Left cardiac atrium (tissue), 4 donors: ENCODE measurements at regions not wholly inside any gene's neighbourhood (a gene's known extent, or its start where the extent isn't known, plus 50 kb on each side); places are given as distances from the start of the nearest gene placed in this dataset.

Experiments used
- ATAC-seq, 2 donors: fragments of 200-7000 bp; cut with Tn5 transposase; one replicate each; pipeline ENCODE4 v1.9.1; 2020; ENCODE audit warnings: mild to moderate bottlenecking in 2 of 2, moderate library complexity in 2 of 2
- DNase-seq: peaks from one replicate; pipeline ENCODE4 v3.0.0-alpha.2; 2020
- intact Hi-C, 2 donors: fragments of 100-400 bp; cut with DNase I; formaldehyde crosslinking; loops; one replicate each; pipeline versions ENCODE4 v1.14.1 to v1.15.1; 2022 to 2023
- donor health status: DM: no; HTN: yes; CAD: no.
- donor health status: DM: no; HTN: yes; CAD: no; lungs with severe emphysema.
- donor health status: DM: yes; HTN: yes; CAD: no.
- donor health status: Dilated cardiomyopathy.

GRCh38 chr12:92337128-92337527, 191.5 kb upstream of the BTG1 start:
- intact Hi-C loops: no loop called here
- no peak for DNase-seq
- no peak for ATAC-seq

GRCh38 chr12:92336641-92337040, 191.0 kb upstream of the BTG1 start:
- ATAC-seq (no peak), DNase-seq (no peak)
- intact Hi-C loops: no loop called here

GRCh38 chr12:92335831-92336230, 190.2 kb upstream of the BTG1 start:
- DNase-seq (no peak), ATAC-seq (no peak)
- intact Hi-C loops: no loop called here

- ATAC-seq (no peak), DNase-seq (no peak)
- intact Hi-C loops: no loop called here
Observed at GRCh38 chr12:92334552-92334951, 188.9 kb upstream of the BTG1 start.

- intact Hi-C loops: no loop called here
- ATAC-seq (no peak), DNase-seq (no peak)
Observed at GRCh38 chr12:92332552-92332951, 186.9 kb upstream of the BTG1 start.

- intact Hi-C loops: no loop called here
- ATAC-seq (no peak), DNase-seq (no peak)
Observed at GRCh38 chr12:92331383-92331782, 185.7 kb upstream of the BTG1 start.

- ATAC-seq (no peak), DNase-seq (no peak)
- intact Hi-C loops: no loop called here
Observed at GRCh38 chr12:92330654-92331053, 185.0 kb upstream of the BTG1 start.

GRCh38 chr12:92326877-92327276, 181.2 kb upstream of the BTG1 start:
- intact Hi-C loops: no loop called here
- DNase-seq (no peak), ATAC-seq (no peak)

- ATAC-seq: no peak
Observed at GRCh38 chr12:92324849-92325500, 179.3 kb upstream of the BTG1 start.

GRCh38 chr12:92312463-92312964, 166.9 kb upstream of the BTG1 start:
- peak in 1 of 2 donors; percentile 42 for ATAC-seq
- intact Hi-C loops: no loop called here

More at GRCh38 chr12:92324849-92325500, 179.3 kb upstream of the BTG1 start:
- intact Hi-C loops: no loop called here
- no peak for DNase-seq

GRCh38 chr12:92304371-92305055, 158.9 kb upstream of the BTG1 start:
- peak; percentile 31 to 34 for ATAC-seq

More at GRCh38 chr12:92312463-92312964, 166.9 kb upstream of the BTG1 start:
- no peak for DNase-seq

GRCh38 chr12:92302041-92302829, 156.6 kb upstream of the BTG1 start:
- intact Hi-C loops: no loop called here
- DNase-seq (no peak), ATAC-seq (no peak)

More at GRCh38 chr12:92304371-92305055, 158.9 kb upstream of the BTG1 start:
- DNase-seq: no peak
- intact Hi-C loops: no loop called here

- intact Hi-C loops: no loop called here
- ATAC-seq (no peak), DNase-seq (no peak)
Observed at GRCh38 chr12:92301356-92301755, 155.7 kb upstream of the BTG1 start.

- ATAC-seq: no peak
- intact Hi-C loops: no loop called here
Observed at GRCh38 chr12:92300777-92301176, 155.1 kb upstream of the BTG1 start.

GRCh38 chr12:92299744-92300143, 154.1 kb upstream of the BTG1 start:
- intact Hi-C loops: no loop called here
- ATAC-seq (no peak), DNase-seq (no peak)

More at GRCh38 chr12:92300777-92301176, 155.1 kb upstream of the BTG1 start:
- no peak for DNase-seq

GRCh38 chr12:92299344-92299743, 153.7 kb upstream of the BTG1 start:
- no peak for ATAC-seq
- intact Hi-C loops: no loop called here
- no peak for DNase-seq

- DNase-seq (peak; percentile 21), ATAC-seq (peak; percentile 84)
- intact Hi-C loops: no loop called here
Observed at GRCh38 chr12:92297932-92298696, 152.5 kb upstream of the BTG1 start.

GRCh38 chr12:92297405-92297804, 151.8 kb upstream of the BTG1 start:
- intact Hi-C loops: no loop called here
- ATAC-seq: peak in 1 of 2 donors; percentile 13

GRCh38 chr12:92295523-92295922, 149.9 kb upstream of the BTG1 start:
- no peak for ATAC-seq
- intact Hi-C loops: no loop called here
- DNase-seq: no peak

More at GRCh38 chr12:92297405-92297804, 151.8 kb upstream of the BTG1 start:
- DNase-seq: no peak
